HL-60 (cell line): ENCODE measurements at regions not wholly inside any gene's neighbourhood (a gene's known extent, or its start where the extent isn't known, plus 50 kb on each side); places are given as distances from the start of the nearest gene placed in this dataset.

Experiments used
- DNase-seq, 2 experiments: peaks; one replicate each; pipeline ENCODE4 v3.0.0-alpha.2; 2010 to 2020; ENCODE audit warnings: low read depth in 1 of 2, low spot score in 1 of 2
- H3K27ac ChIP-seq: fragments of 250-450 bp; sonication (Bioruptor Pico); replicated peaks from 2 replicates; pipeline ENCODE4 v1.5.1; 2020; ENCODE audit warnings: mild to moderate bottlenecking, moderate library complexity
- H3K27me3 ChIP-seq: fragments of 250-450 bp; sonication (Bioruptor Pico); 2 replicates; pipeline ENCODE4 v1.5.1; 2021; ENCODE audit warnings: mild to moderate bottlenecking, moderate library complexity; ENCODE audit not compliant: insufficient read depth, poor library complexity, severe bottlenecking
- H3K4me3 ChIP-seq: replicated peaks from 2 replicates; pipeline ENCODE4 v1.5.1; 2011; ENCODE audit warnings: mild to moderate bottlenecking, control low read depth, low read length; ENCODE audit not compliant: insufficient read depth
- CTCF ChIP-seq: IDR thresholded peaks from one replicate; pipeline ENCODE4 v1.5.1; 2011; ENCODE audit warnings: low read length, control low read depth, inconsistent platforms; ENCODE audit not compliant: insufficient read depth
- GABPA ChIP-seq: IDR thresholded peaks from 2 replicates; pipeline ENCODE4 v1.6.1; 2012; ENCODE audit warnings: low read depth
- POLR2AphosphoS5 ChIP-seq: IDR thresholded peaks from 2 replicates; pipeline ENCODE4 v1.6.1; 2012; ENCODE audit warnings: low read depth
- REST ChIP-seq: IDR thresholded peaks from 2 replicates; pipeline ENCODE4 v1.6.1; 2012; ENCODE audit warnings: low read depth; ENCODE audit not compliant: insufficient replicate concordance
- SPI1 ChIP-seq: IDR thresholded peaks from 2 replicates; pipeline ENCODE4 v1.6.1; 2012; ENCODE audit warnings: low read depth, mild to moderate bottlenecking, borderline replicate concordance

- TF ChIP-seq GABPA = no peak
- no peak for TF ChIP-seq POLR2AphosphoS5
- TF ChIP-seq REST = no peak
- no peak for TF ChIP-seq CTCF
- no peak for TF ChIP-seq SPI1
- DNase-seq = no peak
- Histone ChIP-seq H3K27ac (no peak overlapping the region), H3K27me3 (no peaks in the 10 kb centered on the region), H3K4me3 (no peak overlapping the region)
Observed at GRCh38 chr1:29868944-29869343, 632.6 kb downstream of the PTPRU start.

DNA sequence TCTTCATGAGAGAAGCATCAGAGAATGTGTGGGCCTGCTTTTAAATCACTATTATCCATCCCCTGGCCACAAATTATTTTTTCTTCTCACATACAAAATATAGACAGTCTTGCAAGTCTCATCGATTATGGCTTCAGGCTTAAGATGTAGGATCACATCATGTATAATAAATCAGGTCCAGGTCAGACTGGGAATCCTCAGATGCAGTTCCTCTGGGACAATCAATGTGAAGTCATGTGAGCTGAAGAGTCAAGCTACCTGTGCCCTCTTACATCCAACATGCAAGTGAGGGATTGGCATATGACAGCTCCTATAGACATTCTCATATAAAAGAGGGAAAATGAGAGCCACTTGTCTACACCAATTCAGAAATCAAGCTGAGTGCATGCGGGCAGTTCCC, 631.8 kb downstream of the PTPRU start:
- Histone ChIP-seq H3K27ac (no peak overlapping the region), H3K4me3 (no peak overlapping the region), H3K27me3 (no peaks in the 10 kb centered on the region)
- no peak for DNase-seq
- TF ChIP-seq GABPA = no peak
- TF ChIP-seq REST = no peak
- TF ChIP-seq POLR2AphosphoS5 = no peak
- TF ChIP-seq SPI1 = no peak
- TF ChIP-seq CTCF = no peak

GRCh38 chr1:29865051-29865450, 628.7 kb downstream of the PTPRU start:
- no peak for DNase-seq
- H3K4me3 ChIP-seq = no peak overlapping the region
- no peaks in the 10 kb centered on the region for H3K27me3 ChIP-seq
- TF ChIP-seq CTCF (no peak), REST (no peak), POLR2AphosphoS5 (no peak), GABPA (no peak), SPI1 (no peak)
- no peak overlapping the region for H3K27ac ChIP-seq
